ENCODE measurements at regions not wholly inside any gene's neighbourhood (a gene's known extent, or its start where the extent isn't known, plus 50 kb on each side); places are given as distances from the start of the nearest gene placed in this dataset.

DNA sequence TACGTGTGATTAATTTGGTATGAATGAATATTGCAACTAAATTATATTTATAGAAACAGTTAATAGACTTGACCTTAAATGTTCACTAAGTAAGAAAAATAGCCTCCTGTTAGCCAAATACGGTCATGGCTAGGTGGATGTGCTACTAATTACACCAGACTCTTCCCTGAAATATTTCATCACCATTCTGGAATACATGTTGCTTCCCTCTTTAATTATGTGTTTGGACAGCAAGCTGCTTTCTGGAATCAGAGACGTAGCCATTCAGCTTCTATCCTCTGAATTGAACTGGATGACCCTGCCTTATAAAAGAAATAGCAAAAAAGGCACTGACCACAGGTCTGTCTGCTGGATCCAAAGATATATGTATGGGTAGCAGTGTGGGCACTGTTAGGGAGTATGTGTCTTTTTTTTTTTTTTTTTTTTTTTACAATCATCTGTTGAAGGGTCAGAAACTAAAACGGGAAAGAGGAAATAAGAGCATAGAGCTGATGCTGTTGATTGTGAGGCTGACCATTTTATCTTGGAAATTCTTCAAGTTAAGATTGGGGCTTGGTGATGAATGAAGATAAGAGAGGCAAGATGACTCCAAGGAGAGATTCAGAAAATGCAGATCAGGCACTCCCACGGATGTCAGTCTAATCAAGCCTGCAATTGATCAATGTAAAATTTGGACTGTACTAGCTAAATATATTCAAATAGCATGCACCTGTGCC, 283.2 kb upstream of the HSF2 start:
- DNase-seq (ENCODE audit: low read depth in 2 of 2), result no peak

DNA sequence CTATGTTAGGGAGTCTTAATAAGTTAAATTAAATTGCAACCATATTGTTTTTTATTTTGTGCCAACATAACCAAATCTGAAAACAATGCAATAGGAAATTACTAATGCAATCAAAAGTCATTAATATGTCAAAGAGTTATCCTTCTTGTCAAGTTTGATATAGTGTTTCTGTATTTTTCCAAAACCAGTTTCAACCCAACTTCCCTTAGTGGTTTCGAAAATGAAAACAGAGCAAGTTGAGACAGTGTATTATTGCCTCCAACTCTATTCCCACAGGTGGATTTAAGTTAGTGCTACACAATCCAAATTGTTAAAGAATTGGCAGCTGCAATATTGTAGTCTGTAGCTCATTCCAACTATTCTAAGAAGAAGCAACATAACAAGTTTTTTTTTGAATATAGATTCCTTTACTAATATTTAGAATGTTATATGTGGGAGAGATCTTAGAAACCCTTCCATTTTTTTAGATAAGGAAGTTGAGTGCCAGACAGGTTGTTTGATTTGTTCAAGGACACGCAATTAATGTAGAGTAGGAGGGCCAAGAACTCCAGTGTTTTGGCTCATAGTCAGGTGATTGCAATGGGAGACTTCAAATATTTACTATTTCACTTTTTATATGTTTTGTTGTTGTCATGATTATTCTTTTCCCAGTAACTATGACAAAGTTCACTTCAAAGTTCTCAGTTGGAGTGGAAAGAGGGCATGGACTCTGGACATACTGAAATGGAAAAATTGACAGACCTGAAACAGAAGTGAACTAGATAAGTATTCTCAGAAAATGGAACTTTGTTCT, 282.4 kb upstream of the HSF2 start:
- DNase-seq (ENCODE audit: low read depth in 2 of 2), result no peak

DNA sequence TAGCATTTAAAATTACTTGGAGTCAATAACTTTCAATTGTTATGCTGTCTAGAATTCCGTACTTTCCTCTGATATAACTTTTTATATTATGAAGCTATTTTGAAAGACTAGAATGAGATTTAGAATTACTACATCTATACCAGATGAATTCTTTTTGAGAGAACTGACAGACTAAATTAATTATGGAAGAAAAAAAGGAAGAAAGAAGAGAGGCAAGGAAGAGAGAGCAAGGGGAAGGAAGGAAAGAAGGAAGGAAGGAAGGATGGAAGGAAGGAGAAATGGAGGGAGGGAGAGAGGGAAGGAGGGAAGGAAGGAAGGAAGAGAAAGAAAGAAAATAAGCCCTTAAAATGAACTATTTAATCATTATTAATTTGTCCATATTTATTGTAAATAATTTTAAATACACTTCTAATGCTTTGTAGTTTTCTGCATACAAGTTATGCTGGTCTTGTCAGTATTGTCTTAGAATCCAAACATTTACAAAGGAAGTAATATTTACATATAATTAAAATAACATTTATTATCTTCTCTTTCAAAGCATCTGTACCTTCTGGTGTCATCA, 280.4 kb upstream of the HSF2 start:
- DNase-seq (ENCODE audit: low read depth in 2 of 2), result no peak

DNA sequence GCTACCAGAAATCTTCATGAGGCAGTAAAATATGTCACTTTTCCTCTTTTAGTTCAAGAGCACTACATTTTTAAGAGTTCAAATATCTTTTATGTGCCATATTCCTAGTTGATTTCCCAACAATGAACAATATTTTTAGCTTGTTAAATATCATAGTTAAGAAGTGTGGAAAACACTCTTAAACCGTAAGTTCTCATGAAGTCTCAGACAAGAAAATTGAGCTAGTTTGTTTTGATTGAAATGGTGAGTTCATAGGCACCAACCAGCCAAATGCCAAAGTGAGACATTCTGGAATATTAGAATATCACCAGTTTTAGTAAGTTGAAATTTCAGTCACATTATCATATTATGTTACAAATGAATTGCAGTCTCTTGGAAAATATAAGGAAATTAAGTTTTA, 277.2 kb upstream of the HSF2 start:
- no peak for DNase-seq (ENCODE audit: low read depth in 2 of 2)

DNA sequence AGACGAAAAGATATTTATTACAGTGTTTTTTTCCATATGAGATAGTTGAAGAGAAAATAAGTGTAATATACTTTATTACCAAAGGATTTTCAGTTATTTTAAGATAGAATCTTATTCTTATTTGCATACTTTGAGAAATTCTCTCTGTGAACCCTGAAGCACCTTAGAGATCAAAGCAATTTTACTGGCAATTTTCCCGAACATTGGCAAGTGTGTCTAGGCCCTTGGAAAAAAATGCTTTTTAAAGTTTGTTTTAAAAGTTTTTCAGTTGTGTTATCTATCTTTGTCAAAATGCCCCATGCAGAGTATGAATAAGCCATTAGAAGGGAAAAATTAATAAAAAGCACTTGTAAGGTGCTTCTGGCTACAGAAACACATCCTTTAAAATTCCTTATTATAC, 276.8 kb upstream of the HSF2 start:
- DNase-seq (ENCODE audit: low read depth in 2 of 2), result no peak

DNA sequence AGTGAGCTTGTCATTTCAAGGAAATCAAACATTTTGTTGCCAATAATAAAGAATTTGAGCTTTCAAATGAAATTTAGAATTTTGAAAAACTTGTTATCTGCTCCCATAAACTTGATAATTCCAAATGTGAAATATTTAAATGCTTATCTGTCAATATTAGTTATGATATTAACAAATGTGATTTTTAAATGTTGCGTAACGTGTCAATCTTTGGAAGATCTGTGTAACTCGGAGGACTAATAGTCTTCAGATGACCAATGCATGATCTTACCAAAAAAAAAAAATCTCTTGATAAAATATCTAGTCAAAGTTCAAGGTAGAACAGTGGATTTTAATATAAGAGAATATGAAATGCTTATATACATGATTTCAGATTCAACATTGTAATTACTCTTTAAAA, 274.5 kb upstream of the HSF2 start:
- DNase-seq (ENCODE audit: low read depth in 2 of 2), result no peak

DNA sequence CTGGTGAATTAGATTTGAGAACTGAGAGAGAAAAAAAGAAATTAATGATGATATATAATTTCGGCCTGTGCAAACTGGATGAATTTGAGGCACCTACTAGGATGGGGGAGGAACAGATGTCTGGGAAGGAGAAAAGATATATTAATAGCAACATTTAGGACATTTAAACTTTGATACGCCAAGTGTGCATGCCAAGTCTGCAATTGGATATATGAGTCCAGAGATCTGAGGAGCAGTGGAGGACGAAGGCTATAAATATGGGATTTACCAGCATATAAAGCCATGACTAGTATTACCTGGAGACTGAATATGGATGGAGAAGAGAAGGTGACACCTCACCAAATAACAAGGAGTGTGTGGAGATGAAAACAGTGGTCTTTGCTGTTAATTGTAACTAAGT, 272.6 kb upstream of the HSF2 start:
- no peak for DNase-seq (ENCODE audit: low read depth in 2 of 2)

DNA sequence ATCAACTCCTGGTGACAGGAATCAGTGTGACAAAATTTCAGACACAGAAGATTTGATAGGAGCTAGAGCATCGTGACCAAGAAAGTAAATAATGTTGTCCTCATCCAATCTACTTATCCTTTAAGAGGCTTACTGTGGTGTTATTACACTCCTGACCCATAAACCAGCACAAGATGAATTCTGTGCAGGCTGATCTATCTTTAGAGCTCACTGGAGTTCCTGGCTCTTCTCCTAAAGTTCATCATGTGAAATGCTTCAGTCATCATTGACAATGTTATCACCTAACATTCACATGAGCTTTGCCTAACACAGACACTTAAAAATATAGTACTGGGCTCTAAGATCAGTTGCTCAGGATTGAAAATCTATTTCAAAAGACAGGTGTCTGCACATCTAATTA, 271.0 kb upstream of the HSF2 start:
- DNase-seq (ENCODE audit: low read depth in 2 of 2), result no peak

DNA sequence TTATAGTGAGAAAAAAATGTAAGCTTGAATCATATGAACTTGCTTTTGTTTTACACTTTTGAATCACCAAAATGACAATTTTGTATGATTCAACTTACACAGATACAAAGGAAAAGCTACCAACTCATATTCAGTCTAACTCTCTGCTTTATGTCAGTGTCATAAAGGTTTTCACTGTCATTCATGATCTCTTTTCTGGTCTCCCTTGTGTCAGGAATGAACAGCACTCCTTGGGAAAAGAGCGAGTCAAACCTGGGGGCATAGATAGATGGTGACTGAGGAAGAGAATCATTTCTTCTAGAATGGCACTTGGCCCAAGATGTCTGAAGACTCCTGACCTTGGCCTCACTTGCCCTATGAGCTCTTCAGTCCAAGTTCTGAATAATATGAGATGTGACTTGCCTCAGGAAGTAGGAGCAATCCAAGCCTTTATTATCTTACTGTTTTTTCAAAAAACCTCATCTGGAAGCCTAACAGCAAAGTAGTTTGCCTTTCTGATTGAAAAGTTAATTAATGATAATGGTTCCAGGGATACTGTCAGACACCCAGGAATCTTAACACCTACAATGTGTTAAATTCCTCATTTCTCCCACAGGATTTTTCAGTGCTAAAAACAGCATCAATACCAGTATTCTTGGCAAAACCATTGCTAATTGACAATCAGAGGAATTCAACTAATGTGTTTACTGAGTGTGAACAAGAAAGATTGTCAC, 270.0 kb upstream of the HSF2 start:
- DNase-seq (ENCODE audit: low read depth in 2 of 2), result no peak

DNA sequence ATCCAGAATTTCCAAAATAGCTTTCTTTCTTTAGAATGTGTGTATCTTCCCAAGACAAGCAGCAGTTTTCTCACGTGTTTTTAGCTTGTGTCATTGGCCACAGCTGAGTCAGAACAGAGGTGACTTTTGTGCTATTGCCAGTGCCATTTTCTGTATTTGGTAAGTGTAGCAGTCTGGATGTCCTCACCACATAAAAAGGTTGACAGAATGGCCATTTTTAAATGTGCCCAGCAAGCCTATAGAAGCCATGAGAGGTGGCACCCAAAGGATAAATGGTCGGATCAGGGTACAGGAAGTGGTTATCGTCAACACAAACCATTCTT, 269.5 kb upstream of the HSF2 start:
- DNase-seq (ENCODE audit: low read depth in 2 of 2), result no peak

DNA sequence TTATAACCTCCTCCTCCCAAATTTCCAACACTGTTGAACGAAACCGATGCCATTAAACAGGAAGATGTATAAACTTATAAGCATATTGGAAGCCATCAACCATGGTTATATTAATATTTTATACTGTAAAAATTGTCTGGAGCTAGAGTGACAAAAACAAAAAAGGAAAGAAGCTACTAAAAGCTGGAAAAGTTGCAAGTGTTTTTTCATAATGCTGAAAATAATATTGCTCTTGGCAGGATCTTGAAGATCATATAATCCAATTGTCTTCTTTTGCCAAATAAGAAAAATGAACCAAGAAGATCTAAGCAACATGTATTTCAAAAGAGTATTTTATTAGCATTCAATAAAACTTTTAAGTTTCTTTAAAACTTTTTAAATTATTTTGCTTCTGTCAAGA, 268.9 kb upstream of the HSF2 start:
- no peak for DNase-seq (ENCODE audit: low read depth in 2 of 2)

DNA sequence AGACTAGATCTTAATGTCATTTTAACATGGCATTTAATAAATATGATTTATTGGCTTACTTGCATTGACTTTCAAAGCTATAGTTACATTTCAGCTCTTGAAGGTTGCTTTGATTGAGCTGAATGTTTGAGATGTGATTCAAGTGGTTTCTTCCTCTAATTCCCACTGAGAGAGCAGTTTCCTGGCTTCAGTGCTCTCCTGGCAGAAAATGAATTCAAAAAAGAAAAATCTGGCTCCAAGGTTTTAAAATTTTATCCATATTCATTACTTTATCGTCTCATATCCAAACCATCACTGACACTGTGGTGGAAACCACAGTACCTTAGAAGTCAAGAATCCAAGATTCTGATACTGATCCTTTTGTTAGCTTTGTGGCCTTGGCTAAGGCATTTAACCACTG, 263.1 kb upstream of the HSF2 start:
- no peak for DNase-seq (ENCODE audit: low read depth in 2 of 2)

DNA sequence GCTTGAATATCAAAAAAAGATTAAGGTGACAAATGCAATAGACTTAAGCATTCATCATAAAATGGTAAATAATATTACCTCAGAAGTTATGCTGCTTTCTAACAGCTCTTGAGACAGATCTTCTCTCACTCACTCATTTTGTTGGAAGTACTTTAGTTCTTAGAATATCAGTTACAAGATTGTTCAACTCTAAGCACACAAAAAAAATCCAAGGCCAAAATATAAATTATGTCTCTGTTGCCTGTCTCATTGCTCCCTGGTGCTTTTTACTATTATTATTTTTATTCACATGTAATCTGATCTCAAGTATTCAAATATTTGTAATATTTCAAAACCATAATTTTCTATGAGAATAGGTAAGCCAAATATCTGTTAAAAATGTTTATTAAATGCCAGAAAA, 259.4 kb upstream of the HSF2 start:
- no peak for DNase-seq (ENCODE audit: low read depth in 2 of 2)

DNA sequence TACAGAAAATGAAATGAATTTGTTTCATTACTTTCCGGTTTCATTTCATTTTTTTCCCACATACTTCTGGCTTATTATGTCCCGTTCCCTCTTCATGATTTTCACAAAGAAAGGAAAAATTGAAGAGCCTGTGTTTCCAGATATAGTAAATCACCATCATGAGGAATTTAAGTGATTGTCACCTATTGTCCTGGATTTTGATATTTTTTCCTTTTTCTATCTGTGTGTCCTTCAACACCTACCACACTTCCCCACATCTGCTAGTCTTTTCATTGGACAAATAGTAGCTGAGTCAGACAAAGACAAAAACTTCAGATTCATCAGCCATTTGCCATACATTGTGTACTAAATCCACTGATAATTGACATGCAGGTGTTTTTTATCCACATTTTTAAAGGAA, 258.2 kb upstream of the HSF2 start:
- DNase-seq (ENCODE audit: low read depth in 2 of 2), result no peak

DNA sequence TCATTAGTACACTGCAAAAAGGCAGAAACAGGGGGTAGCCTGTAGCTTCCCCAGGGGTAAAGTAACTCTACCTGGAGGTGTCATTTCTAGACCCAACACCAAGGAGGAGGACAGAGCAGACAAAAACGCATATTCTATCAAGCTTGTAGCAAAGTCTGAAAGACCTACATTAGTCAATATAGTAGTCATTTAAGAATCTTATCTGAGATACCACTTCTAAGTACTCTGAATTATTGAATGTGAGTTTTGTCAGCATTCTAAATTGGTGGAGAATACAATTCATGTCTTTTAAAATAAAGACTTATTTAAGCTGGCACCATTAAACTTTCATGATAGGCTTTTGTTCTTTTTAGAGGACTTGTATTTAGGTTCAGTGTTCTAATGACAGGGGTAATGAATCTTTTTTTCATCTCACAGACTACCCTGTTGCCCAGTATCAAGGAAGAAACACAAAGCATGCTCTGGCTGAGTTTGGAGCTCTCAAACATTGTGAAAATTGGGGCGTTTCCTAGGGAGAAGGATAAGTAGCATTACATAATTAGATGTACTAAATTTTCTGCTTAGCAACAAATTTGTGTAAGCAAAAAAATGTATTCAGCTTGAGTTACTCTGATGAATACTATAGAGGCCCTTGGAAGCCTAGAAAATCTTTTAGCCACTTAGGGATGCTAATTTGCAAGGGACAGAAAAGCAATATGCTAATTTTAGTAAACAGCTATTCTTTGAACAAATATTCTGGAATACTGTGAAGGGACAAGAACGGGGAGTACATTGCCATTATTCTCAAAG, 255.4 kb upstream of the HSF2 start:
- DNase-seq (ENCODE audit: low read depth in 2 of 2), result no peak

DNA sequence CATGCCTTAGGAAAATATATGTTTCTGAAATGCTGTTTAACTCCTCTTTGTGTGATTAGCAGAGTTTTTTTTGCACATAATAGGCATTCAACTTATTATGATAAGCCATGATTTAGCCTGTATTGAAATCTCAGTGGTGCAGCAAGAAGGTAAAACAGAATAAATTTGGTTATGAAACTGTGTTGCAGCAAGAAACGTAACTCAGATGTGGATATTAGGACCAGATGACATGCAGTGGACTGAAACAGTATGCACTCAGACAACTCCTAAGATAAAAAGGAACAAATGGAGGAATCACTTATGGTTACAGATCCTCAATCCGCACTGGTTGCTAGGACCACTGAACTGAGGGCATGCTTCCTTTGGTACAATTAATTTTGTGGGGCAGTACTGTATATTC, 254.2 kb upstream of the HSF2 start:
- no peak for DNase-seq (ENCODE audit: low read depth in 2 of 2)

DNA sequence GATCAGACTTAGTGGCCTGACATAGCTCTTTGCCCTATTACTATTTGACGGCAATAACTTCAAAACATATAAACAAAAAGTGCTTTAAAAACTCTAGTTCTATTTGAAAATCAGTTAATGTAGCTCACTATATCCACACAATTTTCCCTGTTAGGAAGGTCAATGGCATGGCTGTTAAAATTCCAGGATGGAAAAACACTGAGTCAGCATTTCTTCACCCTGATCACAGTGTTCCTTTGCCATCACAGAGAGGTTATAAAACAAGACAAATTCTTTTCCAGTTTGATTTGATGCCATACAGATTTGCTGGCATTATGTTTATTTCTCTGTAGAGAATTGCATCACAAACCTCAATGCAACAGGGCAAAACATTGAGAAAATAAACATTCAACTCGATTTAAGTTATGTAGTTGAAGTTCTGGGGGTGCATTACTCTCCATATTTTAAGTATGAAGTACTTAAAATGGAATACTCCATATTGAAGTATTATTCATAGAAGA, 253.7 kb upstream of the HSF2 start:
- no peak for DNase-seq (ENCODE audit: low read depth in 2 of 2)

DNA sequence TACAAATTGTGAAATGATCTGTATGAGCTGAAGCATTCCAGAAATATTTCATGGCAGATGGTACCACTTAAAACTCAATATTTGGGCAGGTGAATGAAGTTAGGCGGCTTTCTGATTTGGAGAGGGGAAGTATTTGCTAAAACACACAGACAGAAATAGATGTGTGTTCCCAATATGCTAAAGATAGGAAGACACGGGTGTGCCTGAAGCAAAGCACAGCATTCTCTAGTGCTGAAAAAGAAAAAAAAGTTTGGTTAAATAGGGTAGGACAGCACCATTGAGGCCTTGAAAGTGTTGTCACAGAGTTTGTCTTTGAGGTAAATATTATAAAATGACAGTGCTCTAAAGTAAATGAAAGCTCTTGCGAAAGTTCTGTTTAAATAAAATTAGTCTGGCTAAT, 252.2 kb upstream of the HSF2 start:
- no peak for DNase-seq (ENCODE audit: low read depth in 2 of 2)

DNA sequence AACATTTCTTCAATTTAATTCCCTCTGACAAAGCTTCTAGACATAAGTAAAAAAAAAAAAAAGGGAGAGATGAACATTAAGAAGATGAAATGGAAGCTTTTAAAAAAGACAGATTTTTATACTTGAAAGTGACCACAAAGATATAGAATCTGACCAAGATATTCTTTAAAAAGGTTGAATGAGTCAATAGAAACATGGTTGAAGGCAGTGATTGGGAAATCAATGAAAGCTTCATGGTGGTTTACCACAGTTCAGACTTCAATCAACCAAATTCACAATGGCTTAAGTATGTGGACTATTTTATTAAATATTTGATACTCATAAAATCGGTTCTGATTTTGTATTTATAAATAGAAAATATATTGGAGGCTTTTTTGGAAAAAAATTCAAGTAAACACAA, 248.4 kb upstream of the HSF2 start:
- no peak for DNase-seq (ENCODE audit: low read depth in 2 of 2)

DNA sequence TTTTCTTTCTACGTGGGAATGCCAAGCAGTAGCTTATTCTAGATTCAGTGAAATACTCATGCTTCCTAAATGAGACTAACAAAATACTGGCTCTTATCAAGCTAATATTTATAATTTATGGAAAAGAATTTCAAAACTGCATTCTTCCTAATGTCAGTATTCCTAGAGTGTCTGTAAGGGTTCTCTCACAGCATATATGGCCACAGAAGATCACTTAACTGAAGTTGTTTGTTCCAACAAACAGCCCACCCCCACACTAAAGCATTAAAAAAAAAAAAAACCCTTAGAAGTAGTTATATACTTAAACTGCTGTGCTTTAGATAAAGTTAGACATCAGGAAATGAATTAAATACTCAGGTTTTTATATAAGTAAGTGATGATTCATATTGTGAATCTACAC, 247.7 kb upstream of the HSF2 start:
- DNase-seq (ENCODE audit: low read depth in 2 of 2), result no peak

DNA sequence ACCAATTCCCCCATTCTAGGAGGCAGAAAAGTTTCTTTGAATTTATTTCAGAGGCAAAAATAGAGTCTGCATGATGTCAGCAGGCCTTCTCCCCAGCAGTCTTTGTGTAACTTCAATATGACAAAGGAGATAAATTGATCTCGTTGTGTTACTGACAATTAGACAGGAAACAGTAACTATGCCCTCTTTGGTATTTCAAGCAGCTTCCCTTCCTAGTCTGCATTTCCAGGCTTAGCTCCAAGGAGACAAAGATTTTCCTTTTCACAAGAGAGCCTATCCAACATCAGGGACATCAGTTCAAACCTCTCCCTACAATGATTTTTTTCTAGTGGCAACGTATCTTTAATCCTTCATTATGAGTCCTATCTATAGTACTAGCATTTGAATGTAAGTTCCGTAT, 245.9 kb upstream of the HSF2 start:
- DNase-seq (ENCODE audit: low read depth in 2 of 2), result no peak

DNA sequence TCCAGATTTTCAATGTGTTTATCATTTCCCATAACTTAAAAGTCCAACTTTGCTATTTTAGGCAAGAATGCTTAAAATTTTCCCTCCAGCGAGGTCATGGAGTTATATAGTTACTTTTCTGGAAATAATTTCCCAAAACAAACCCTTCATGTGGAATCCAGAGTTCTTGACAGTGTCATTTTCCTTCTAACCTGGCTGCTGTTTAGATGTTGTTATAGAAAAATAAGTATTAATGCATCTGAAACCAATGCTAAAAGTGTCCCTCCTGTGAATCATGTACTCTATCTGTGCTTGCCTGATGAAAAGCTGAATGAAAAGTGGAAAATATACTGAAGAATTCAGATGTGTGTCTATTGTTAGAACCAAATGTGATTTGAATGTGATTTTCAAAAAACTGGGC, 245.3 kb upstream of the HSF2 start:
- no peak for DNase-seq (ENCODE audit: low read depth in 2 of 2)

All from fibroblast of skin of left biceps (primary cell).